HG03342 (cell line): ENCODE measurements at regions not wholly inside any gene's neighbourhood (a gene's known extent, or its start where the extent isn't known, plus 50 kb on each side); places are given as distances from the start of the nearest gene placed in this dataset.

Source experiments
- ATAC-seq: cut with Tn5 transposase; IDR thresholded peaks from one replicate; pipeline ENCODE4 v1.9.1; 2021; ENCODE audit warnings: mild to moderate bottlenecking, moderate library complexity; ENCODE audit not compliant: unreplicated experiment

GRCh38 chr10:125222515-125223308 lies 62.3 kb upstream of the CTBP2 start:
- ATAC-seq = no peak

DNA sequence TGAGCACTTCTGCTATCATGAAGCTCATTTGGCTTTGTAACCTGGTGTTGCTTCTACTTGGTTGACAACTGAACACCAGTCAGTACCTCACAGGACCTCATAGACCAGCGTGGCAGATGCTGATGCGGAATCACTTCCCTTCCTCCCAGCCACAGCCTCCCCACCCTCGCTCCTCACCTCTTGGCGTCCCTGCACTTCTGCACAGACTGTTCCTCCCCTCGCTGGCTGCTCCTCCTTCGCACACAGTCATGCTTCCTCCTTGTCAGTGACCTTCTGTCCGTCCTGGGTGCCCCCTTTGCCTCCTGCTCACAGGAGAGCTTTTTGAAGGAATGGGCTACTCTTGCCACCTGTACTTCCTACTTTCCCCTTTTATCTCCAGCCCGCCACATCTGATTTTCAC lies 61.4 kb upstream of the CTBP2 start:
- no peak for ATAC-seq

GRCh38 chr10:125219776-125220175 lies 59.4 kb upstream of the CTBP2 start:
- no peak for ATAC-seq

- ATAC-seq = no peak
Measured at GRCh38 chr10:125218967-125219366, 58.6 kb upstream of the CTBP2 start.

DNA sequence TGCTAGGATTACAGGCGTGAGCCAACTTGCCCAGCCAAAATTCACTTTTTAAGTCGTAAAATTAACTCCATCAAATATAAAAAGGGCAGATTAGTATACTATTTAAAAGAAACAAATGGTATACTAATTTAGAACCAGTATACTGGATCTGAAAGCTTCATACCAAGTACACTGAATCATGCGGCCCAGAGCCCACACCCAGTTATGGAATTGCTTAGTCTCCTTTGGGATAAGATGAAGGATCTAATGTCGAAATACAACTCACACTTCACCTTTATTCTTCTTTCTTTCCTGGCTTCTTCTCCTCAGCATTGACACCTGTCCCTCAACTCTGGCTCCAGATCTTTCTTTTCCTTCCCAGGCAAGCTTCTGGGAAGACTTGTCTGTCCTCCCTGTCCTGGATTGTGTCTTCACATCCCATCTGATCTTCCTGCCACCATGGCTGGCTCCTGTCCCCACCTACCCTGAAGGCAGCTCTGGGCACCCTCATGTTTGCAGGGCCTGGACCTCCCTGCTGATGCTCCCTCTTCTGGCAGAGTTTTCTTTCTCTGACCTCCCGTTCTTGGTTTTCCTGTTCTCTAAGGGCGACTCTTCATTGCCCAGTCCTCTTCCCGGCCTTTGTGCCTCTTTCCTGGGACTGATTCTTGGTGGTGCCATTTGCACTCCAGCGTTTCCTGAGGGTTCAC lies 57.8 kb upstream of the CTBP2 start:
- no peak for ATAC-seq

DNA sequence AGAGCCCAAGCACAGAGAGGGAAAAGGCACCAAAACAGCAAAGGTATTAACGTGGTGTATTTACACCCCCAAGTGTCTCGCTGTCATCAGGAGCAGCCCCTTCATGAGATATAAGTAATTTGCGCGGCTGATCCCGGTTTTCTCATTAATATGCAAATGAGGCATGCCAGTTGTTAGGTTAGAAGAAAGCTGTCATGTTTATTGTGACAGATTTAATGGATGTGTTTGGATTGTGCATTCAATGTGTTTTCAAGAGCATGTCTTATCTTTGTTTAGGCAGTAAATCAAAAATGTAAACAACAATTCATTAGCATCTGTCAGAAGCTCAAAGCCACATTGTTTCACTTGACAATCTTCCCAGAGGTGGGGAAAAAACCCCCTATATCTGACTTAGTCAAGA lies 56.5 kb upstream of the CTBP2 start:
- ATAC-seq = no peak

- no peak for ATAC-seq
Measured at GRCh38 chr10:125216309-125216708, 55.9 kb upstream of the CTBP2 start.

GRCh38 chr10:125214283-125214570 lies 53.9 kb upstream of the CTBP2 start:
- ATAC-seq = no peak

DNA sequence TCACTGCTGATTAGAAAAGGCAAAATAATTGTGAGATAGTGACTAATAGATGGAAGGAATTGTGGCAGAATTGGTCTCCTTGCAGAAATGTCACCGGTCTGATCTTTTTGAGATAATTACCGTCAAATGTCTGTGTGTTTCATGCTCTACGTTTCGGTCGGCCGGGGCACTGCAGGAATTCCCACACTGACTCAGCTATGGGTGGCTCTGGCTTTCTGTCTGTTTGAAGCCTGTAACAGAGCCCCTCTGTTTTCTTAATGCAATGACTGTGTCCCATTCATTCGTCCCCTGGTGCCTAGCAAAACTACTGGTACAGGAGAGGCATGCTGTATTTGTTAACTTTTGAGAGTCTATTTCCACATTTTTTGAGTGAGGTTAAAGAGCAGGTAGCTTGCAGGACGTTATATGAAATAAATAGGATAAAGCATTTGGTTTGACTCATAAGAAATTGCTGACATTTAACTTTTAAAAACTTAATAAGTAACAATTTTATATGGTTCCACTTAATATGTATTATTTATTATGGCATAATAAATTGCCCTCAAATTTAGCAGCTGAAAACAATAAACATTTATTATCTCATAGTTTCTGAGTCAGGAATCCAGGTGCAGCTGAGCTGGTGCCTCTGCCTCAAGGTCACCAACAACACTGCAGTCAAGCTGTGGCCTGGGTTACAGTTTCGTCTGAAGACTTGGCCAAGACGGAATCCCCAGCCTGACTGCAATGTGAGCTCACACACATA lies 53.3 kb upstream of the CTBP2 start:
- no peak for ATAC-seq

DNA sequence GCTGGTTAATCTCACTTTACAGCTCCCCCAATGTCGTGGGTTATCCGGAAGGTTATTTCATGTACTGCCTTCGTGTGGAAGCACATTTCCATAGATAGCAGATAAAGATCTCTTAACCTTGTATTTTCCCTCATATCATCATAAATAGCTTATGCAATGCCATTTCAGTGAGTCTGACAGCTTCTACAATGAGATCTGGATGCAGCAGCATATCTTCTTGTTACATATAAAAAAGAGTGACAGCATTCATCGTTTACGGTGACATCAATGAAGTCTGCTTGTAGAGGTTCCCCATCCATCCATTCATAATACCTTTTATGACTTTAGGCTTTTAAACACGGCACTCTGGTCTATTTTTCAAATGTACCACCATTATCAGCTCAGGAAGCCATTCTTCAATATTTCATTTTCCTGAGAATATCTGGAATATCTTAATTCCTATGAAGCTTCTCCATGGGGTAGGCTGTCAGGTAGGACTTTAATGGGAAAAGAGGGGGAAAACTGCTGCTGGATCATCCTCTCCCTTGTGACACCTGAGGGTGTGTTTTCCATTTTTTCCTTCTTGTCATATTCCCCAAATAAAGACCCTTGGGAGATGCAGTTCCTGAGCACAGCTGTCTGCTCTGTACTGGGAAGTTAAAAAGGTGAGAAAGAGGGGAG lies 51.9 kb upstream of the CTBP2 start:
- ATAC-seq = no peak
